ENCODE measurements at regions not wholly inside any gene's neighbourhood (a gene's known extent, or its start where the extent isn't known, plus 50 kb on each side); places are given as distances from the start of the nearest gene placed in this dataset.

- Histone ChIP-seq H3K9ac (ENCODE audit: low read length) (no peak overlapping the region), H2AFZ (ENCODE audit: low read depth, low read length, severe bottlenecking) (no peak overlapping the region), H3K4me2 (ENCODE audit: low read depth, low read length, poor library complexity, severe bottlenecking) (no peak overlapping the region)
Observed at GRCh38 chr2:188869550-188869949, 104.6 kb upstream of the COL3A1 start.

GRCh38 chr2:188870289-188870688 is 103.9 kb upstream of the COL3A1 start:
- Histone ChIP-seq H2AFZ (ENCODE audit: low read depth, low read length, severe bottlenecking) (no peak overlapping the region), H3K27ac (ENCODE audit: low read depth, low read length) (no peak overlapping the region), H3K27me3 (ENCODE audit: low read length) (no peaks in the 10 kb centered on the region), H3K9ac (ENCODE audit: low read length) (no peak overlapping the region), H3K9me2 (replicated peaks; ENCODE audit: insufficient read depth, low read length) (no peaks in the 10 kb centered on the region), H3K9me3 (ENCODE audit: insufficient read depth, low read length) (no peaks in the 10 kb centered on the region), H3K4me3 (ENCODE audit: insufficient read depth, low read length, poor library complexity, severe bottlenecking) (no peak overlapping the region), H3F3A (ENCODE audit: insufficient read depth) (no peaks in the 10 kb centered on the region), H3K4me2 (ENCODE audit: low read depth, low read length, poor library complexity, severe bottlenecking) (no peak overlapping the region), H4K20me1 (ENCODE audit: low read depth, low read length) (no peaks in the 10 kb centered on the region), H3K79me2 (ENCODE audit: insufficient read depth, low read length) (no peaks in the 10 kb centered on the region), H3K36me3 (ENCODE audit: low read length) (no peaks in the 10 kb centered on the region)
- no peak for TF ChIP-seq CTCF (IDR thresholded peaks at IDR 0.05; ENCODE audit: insufficient read depth, low read length, poor library complexity, severe bottlenecking)
- TF ChIP-seq EZH2phosphoT487 (conservative IDR thresholded peaks at IDR 0.05; ENCODE audit: low read length): no peak

More at GRCh38 chr2:188869550-188869949, 104.6 kb upstream of the COL3A1 start:
- Histone ChIP-seq H3K36me3 (ENCODE audit: low read length) (no peaks in the 10 kb centered on the region), H3K9me2 (replicated peaks; ENCODE audit: insufficient read depth, low read length) (no peaks in the 10 kb centered on the region), H3K27me3 (ENCODE audit: low read length) (no peaks in the 10 kb centered on the region), H3K27ac (ENCODE audit: low read depth, low read length) (no peak overlapping the region), H3K4me3 (ENCODE audit: insufficient read depth, low read length, poor library complexity, severe bottlenecking) (no peak overlapping the region), H3K79me2 (ENCODE audit: insufficient read depth, low read length) (no peaks in the 10 kb centered on the region), H3K9me3 (ENCODE audit: insufficient read depth, low read length) (no peaks in the 10 kb centered on the region), H4K20me1 (ENCODE audit: low read depth, low read length) (no peaks in the 10 kb centered on the region), H3F3A (ENCODE audit: insufficient read depth) (no peaks in the 10 kb centered on the region)
- TF ChIP-seq EZH2phosphoT487 (conservative IDR thresholded peaks at IDR 0.05; ENCODE audit: low read length): no peak
- TF ChIP-seq CTCF (IDR thresholded peaks at IDR 0.05; ENCODE audit: insufficient read depth, low read length, poor library complexity, severe bottlenecking): no peak

GRCh38 chr2:188875104-188875503 is 99.1 kb upstream of the COL3A1 start:
- Histone ChIP-seq H3K36me3 (ENCODE audit: low read length) (no peaks in the 10 kb centered on the region), H3K27ac (ENCODE audit: low read depth, low read length) (no peak overlapping the region), H3K79me2 (ENCODE audit: insufficient read depth, low read length) (no peaks in the 10 kb centered on the region), H3K4me2 (ENCODE audit: low read depth, low read length, poor library complexity, severe bottlenecking) (no peak overlapping the region), H3K9ac (ENCODE audit: low read length) (no peak overlapping the region), H3F3A (ENCODE audit: insufficient read depth) (no peaks in the 10 kb centered on the region), H3K27me3 (ENCODE audit: low read length) (no peaks in the 10 kb centered on the region), H3K9me2 (replicated peaks; ENCODE audit: insufficient read depth, low read length) (no peaks in the 10 kb centered on the region), H2AFZ (ENCODE audit: low read depth, low read length, severe bottlenecking) (no peak overlapping the region), H4K20me1 (ENCODE audit: low read depth, low read length) (no peaks in the 10 kb centered on the region), H3K9me3 (ENCODE audit: insufficient read depth, low read length) (no peaks in the 10 kb centered on the region), H3K4me3 (ENCODE audit: insufficient read depth, low read length, poor library complexity, severe bottlenecking) (no peak overlapping the region)
- TF ChIP-seq EZH2phosphoT487 (conservative IDR thresholded peaks at IDR 0.05; ENCODE audit: low read length): no peak
- no peak for TF ChIP-seq CTCF (IDR thresholded peaks at IDR 0.05; ENCODE audit: insufficient read depth, low read length, poor library complexity, severe bottlenecking)

Measured in SU-DHL-6 (cell line).